Mammary epithelial cell (primary cell): ENCODE measurements at regions not wholly inside any gene's neighbourhood (a gene's known extent, or its start where the extent isn't known, plus 50 kb on each side); places are given as distances from the start of the nearest gene placed in this dataset.

Source experiments
- EZH2 ChIP-seq: IDR thresholded peaks from 2 replicates; pipeline ENCODE4 v1.6.1; 2012; ENCODE audit warnings: low read length, inconsistent platforms, borderline replicate concordance
- TF ChIP-seq, protein P1 (sequence below), 2 donors: IDR thresholded peaks in 1 of 2; conservative IDR thresholded peaks in 1 of 2; 2 replicates each; pipeline ENCODE4 v1.5.1; 2011 to 2012; ENCODE audit warnings: inconsistent platforms in 2 of 2, low read length in 2 of 2, mild to moderate bottlenecking in 2 of 2, control low read depth in 1 of 2, low read depth in 1 of 2; ENCODE audit not compliant: insufficient read depth in 1 of 2; ENCODE audit errors: extremely low read depth in 1 of 2

DNA sequence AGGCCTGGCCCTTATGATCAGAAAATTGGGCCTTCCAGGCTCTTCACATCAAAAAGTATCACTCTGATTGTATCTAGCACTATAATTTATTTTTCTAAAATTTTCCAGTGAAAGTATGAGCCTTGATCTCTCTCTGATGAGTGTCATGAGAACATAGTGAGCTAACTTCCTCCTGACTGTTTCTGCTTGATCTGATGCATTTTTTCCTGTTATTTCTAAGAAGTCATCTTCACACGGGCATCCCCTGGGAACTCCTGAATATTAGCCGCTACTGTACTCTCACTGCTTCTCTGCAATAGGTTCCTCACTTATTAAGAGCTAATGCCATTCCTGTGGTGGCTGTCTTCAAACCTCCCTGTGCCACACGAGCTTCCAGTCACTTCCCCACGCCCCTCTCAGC is 63.1 kb upstream of the ZPBP start:
- TF ChIP-seq, protein P1, sequence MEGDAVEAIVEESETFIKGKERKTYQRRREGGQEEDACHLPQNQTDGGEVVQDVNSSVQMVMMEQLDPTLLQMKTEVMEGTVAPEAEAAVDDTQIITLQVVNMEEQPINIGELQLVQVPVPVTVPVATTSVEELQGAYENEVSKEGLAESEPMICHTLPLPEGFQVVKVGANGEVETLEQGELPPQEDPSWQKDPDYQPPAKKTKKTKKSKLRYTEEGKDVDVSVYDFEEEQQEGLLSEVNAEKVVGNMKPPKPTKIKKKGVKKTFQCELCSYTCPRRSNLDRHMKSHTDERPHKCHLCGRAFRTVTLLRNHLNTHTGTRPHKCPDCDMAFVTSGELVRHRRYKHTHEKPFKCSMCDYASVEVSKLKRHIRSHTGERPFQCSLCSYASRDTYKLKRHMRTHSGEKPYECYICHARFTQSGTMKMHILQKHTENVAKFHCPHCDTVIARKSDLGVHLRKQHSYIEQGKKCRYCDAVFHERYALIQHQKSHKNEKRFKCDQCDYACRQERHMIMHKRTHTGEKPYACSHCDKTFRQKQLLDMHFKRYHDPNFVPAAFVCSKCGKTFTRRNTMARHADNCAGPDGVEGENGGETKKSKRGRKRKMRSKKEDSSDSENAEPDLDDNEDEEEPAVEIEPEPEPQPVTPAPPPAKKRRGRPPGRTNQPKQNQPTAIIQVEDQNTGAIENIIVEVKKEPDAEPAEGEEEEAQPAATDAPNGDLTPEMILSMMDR (conservative IDR thresholded peaks at IDR 0.05 in 1 of 2, IDR thresholded peaks at IDR 0.05 in 1 of 2; ENCODE audit: extremely low read depth in 1 of 2, insufficient read depth in 1 of 2, low read depth in 1 of 2, low read length in 2 of 2): no peak
- TF ChIP-seq EZH2: no peak
